ENCODE measurements at regions not wholly inside any gene's neighbourhood (a gene's known extent, or its start where the extent isn't known, plus 50 kb on each side); places are given as distances from the start of the nearest gene placed in this dataset.

GRCh38 chr5:77928776-77929300 lies 152.7 kb upstream of the TBCA start:
- H3K4me3 ChIP-seq, result no peak overlapping the region
- no peak for ATAC-seq

GRCh38 chr5:77926337-77926736 lies 150.2 kb upstream of the TBCA start:
- no peaks in the 10 kb centered on the region for H3K4me1 ChIP-seq
- no peak overlapping the region for H3K4me3 ChIP-seq
- no peaks in the 10 kb centered on the region for H3K36me3 ChIP-seq
- DNase-seq (no peak), ATAC-seq (no peak)
- no peak overlapping the region for H3K27ac ChIP-seq
- intact Hi-C loops (cut with DNase I), result no loop called here
- TF ChIP-seq CTCF (IDR thresholded peaks at IDR 0.05), result no peak
- no peaks in the 10 kb centered on the region for H3K9me3 ChIP-seq
- H3K27me3 ChIP-seq (ENCODE audit: low read depth), result no peaks in the 10 kb centered on the region

More at GRCh38 chr5:77928776-77929300, 152.7 kb upstream of the TBCA start:
- Histone ChIP-seq H3K9me3 (no peaks in the 10 kb centered on the region), H3K27ac (no peak overlapping the region), H3K4me1 (no peaks in the 10 kb centered on the region), H3K27me3 (ENCODE audit: low read depth) (no peaks in the 10 kb centered on the region), H3K36me3 (no peaks in the 10 kb centered on the region)
- no peak for DNase-seq
- no peak for TF ChIP-seq CTCF (IDR thresholded peaks at IDR 0.05)
- intact Hi-C loops (cut with DNase I), result no loop called here

GRCh38 chr5:77925503-77925902 lies 149.4 kb upstream of the TBCA start:
- DNase-seq (no peak), ATAC-seq (no peak)
- no peak for TF ChIP-seq CTCF (IDR thresholded peaks at IDR 0.05)
- intact Hi-C loops (cut with DNase I), result no loop called here
- no peaks in the 10 kb centered on the region for H3K4me1 ChIP-seq
- no peaks in the 10 kb centered on the region for H3K27me3 ChIP-seq (ENCODE audit: low read depth)
- H3K4me3 ChIP-seq, result no peak overlapping the region
- H3K36me3 ChIP-seq, result no peaks in the 10 kb centered on the region
- no peaks in the 10 kb centered on the region for H3K9me3 ChIP-seq
- no peak overlapping the region for H3K27ac ChIP-seq

GRCh38 chr5:77924081-77924480 lies 147.9 kb upstream of the TBCA start:
- DNase-seq, result no peak
- H3K36me3 ChIP-seq, result no peaks in the 10 kb centered on the region
- no peak for TF ChIP-seq CTCF (IDR thresholded peaks at IDR 0.05)
- no peak overlapping the region for H3K4me3 ChIP-seq
- no peak for ATAC-seq
- H3K27me3 ChIP-seq (ENCODE audit: low read depth), result no peaks in the 10 kb centered on the region
- H3K4me1 ChIP-seq, result no peaks in the 10 kb centered on the region
- no peaks in the 10 kb centered on the region for H3K9me3 ChIP-seq
- intact Hi-C loops (cut with DNase I), result no loop called here
- no peak overlapping the region for H3K27ac ChIP-seq

- no peak for ATAC-seq
- Histone ChIP-seq H3K9me3 (no peaks in the 10 kb centered on the region), H3K4me1 (no peaks in the 10 kb centered on the region), H3K27me3 (ENCODE audit: low read depth) (no peaks in the 10 kb centered on the region), H3K36me3 (no peaks in the 10 kb centered on the region), H3K27ac (no peak overlapping the region), H3K4me3 (no peak overlapping the region)
- intact Hi-C loops (cut with DNase I), result no loop called here
- no peak for DNase-seq
- no peak for TF ChIP-seq CTCF (IDR thresholded peaks at IDR 0.05)
These were observed 147.5 kb upstream of the TBCA start for GRCh38 chr5:77923666-77924065.
